ENCODE measurements at regions not wholly inside any gene's neighbourhood (a gene's known extent, or its start where the extent isn't known, plus 50 kb on each side); places are given as distances from the start of the nearest gene placed in this dataset.
"Not testable (repeated sequence)": the region's sequence is repeated elsewhere in the genome, so short reads cannot be mapped to it uniquely, and the experiment has no call there.

GRCh38 chr2:131722256-131722655 lies 194.6 kb downstream of the CCDC74A start:
- H3K9me3 ChIP-seq (ENCODE audit: control insufficient read depth, insufficient read depth, low read length); H3K4me1 ChIP-seq (ENCODE audit: control insufficient read depth, insufficient read depth, low read length); H3K9ac ChIP-seq (ENCODE audit: low read depth, low read length); H3K4me3 ChIP-seq (ENCODE audit: low read depth, low read length); H3K27me3 ChIP-seq (ENCODE audit: control insufficient read depth, insufficient read depth, low read length); H3K36me3 ChIP-seq (ENCODE audit: control insufficient read depth, insufficient read depth, low read length); H3K27ac ChIP-seq (ENCODE audit: low read depth, low read length): not testable (repeated sequence)

GRCh38 chr2:131724019-131724418 lies 196.3 kb downstream of the CCDC74A start:
- no peak overlapping the region for H3K4me3 ChIP-seq (ENCODE audit: low read depth, low read length)

GRCh38 chr2:131728451-131728850 lies 200.8 kb downstream of the CCDC74A start:
- H3K27me3 ChIP-seq (ENCODE audit: control insufficient read depth, insufficient read depth, low read length); H3K9me3 ChIP-seq (ENCODE audit: control insufficient read depth, insufficient read depth, low read length); H3K9ac ChIP-seq (ENCODE audit: low read depth, low read length); H3K27ac ChIP-seq (ENCODE audit: low read depth, low read length); H3K4me1 ChIP-seq (ENCODE audit: control insufficient read depth, insufficient read depth, low read length); H3K4me3 ChIP-seq (ENCODE audit: low read depth, low read length); H3K36me3 ChIP-seq (ENCODE audit: control insufficient read depth, insufficient read depth, low read length): not testable (repeated sequence)

More at GRCh38 chr2:131724019-131724418, 196.3 kb downstream of the CCDC74A start:
- Histone ChIP-seq H3K4me1 (ENCODE audit: control insufficient read depth, insufficient read depth, low read length) (no peaks in the 10 kb centered on the region), H3K36me3 (ENCODE audit: control insufficient read depth, insufficient read depth, low read length) (no peaks in the 10 kb centered on the region), H3K27ac (ENCODE audit: low read depth, low read length) (no peak overlapping the region), H3K9me3 (ENCODE audit: control insufficient read depth, insufficient read depth, low read length) (no peaks in the 10 kb centered on the region), H3K9ac (ENCODE audit: low read depth, low read length) (no peak overlapping the region), H3K27me3 (ENCODE audit: control insufficient read depth, insufficient read depth, low read length) (no peaks in the 10 kb centered on the region)

GRCh38 chr2:131733530-131733929 lies 205.8 kb downstream of the CCDC74A start:
- not testable (repeated sequence) for H3K4me3 ChIP-seq (ENCODE audit: low read depth, low read length); H3K36me3 ChIP-seq (ENCODE audit: control insufficient read depth, insufficient read depth, low read length); H3K4me1 ChIP-seq (ENCODE audit: control insufficient read depth, insufficient read depth, low read length); H3K9ac ChIP-seq (ENCODE audit: low read depth, low read length); H3K27ac ChIP-seq (ENCODE audit: low read depth, low read length); H3K9me3 ChIP-seq (ENCODE audit: control insufficient read depth, insufficient read depth, low read length); H3K27me3 ChIP-seq (ENCODE audit: control insufficient read depth, insufficient read depth, low read length)

- not testable (repeated sequence) for H3K9ac ChIP-seq (ENCODE audit: low read depth, low read length); H3K27ac ChIP-seq (ENCODE audit: low read depth, low read length); H3K9me3 ChIP-seq (ENCODE audit: control insufficient read depth, insufficient read depth, low read length); H3K36me3 ChIP-seq (ENCODE audit: control insufficient read depth, insufficient read depth, low read length); H3K4me1 ChIP-seq (ENCODE audit: control insufficient read depth, insufficient read depth, low read length); H3K4me3 ChIP-seq (ENCODE audit: low read depth, low read length); H3K27me3 ChIP-seq (ENCODE audit: control insufficient read depth, insufficient read depth, low read length)
Measured at GRCh38 chr2:131736406-131736805, 208.7 kb downstream of the CCDC74A start.

GRCh38 chr2:131738533-131738932 lies 210.8 kb downstream of the CCDC74A start:
- H3K27ac ChIP-seq (ENCODE audit: low read depth, low read length); H3K9ac ChIP-seq (ENCODE audit: low read depth, low read length); H3K4me1 ChIP-seq (ENCODE audit: control insufficient read depth, insufficient read depth, low read length); H3K9me3 ChIP-seq (ENCODE audit: control insufficient read depth, insufficient read depth, low read length); H3K4me3 ChIP-seq (ENCODE audit: low read depth, low read length); H3K36me3 ChIP-seq (ENCODE audit: control insufficient read depth, insufficient read depth, low read length); H3K27me3 ChIP-seq (ENCODE audit: control insufficient read depth, insufficient read depth, low read length): not testable (repeated sequence)

GRCh38 chr2:131738996-131739434 lies 211.3 kb downstream of the CCDC74A start:
- not testable (repeated sequence) for H3K9ac ChIP-seq (ENCODE audit: low read depth, low read length); H3K4me1 ChIP-seq (ENCODE audit: control insufficient read depth, insufficient read depth, low read length); H3K27me3 ChIP-seq (ENCODE audit: control insufficient read depth, insufficient read depth, low read length); H3K9me3 ChIP-seq (ENCODE audit: control insufficient read depth, insufficient read depth, low read length); H3K27ac ChIP-seq (ENCODE audit: low read depth, low read length); H3K36me3 ChIP-seq (ENCODE audit: control insufficient read depth, insufficient read depth, low read length); H3K4me3 ChIP-seq (ENCODE audit: low read depth, low read length)

- no peak overlapping the region for H3K27ac ChIP-seq (ENCODE audit: low read depth, low read length)
- H3K9ac ChIP-seq (ENCODE audit: low read depth, low read length): no peak overlapping the region
- no peak overlapping the region for H3K4me3 ChIP-seq (ENCODE audit: low read depth, low read length)
- H3K9me3 ChIP-seq (ENCODE audit: control insufficient read depth, insufficient read depth, low read length): no peaks in the 10 kb centered on the region
- H3K27me3 ChIP-seq (ENCODE audit: control insufficient read depth, insufficient read depth, low read length): no peaks in the 10 kb centered on the region
- H3K4me1 ChIP-seq (ENCODE audit: control insufficient read depth, insufficient read depth, low read length): no peaks in the 10 kb centered on the region
- no peaks in the 10 kb centered on the region for H3K36me3 ChIP-seq (ENCODE audit: control insufficient read depth, insufficient read depth, low read length)
Measured at GRCh38 chr2:131753640-131754561, 226.2 kb downstream of the CCDC74A start.

- Histone ChIP-seq H3K27ac (ENCODE audit: low read depth, low read length) (no peak overlapping the region), H3K9me3 (ENCODE audit: control insufficient read depth, insufficient read depth, low read length) (no peaks in the 10 kb centered on the region), H3K36me3 (ENCODE audit: control insufficient read depth, insufficient read depth, low read length) (no peaks in the 10 kb centered on the region), H3K4me3 (ENCODE audit: low read depth, low read length) (no peak overlapping the region), H3K4me1 (ENCODE audit: control insufficient read depth, insufficient read depth, low read length) (no peaks in the 10 kb centered on the region), H3K9ac (ENCODE audit: low read depth, low read length) (no peak overlapping the region), H3K27me3 (ENCODE audit: control insufficient read depth, insufficient read depth, low read length) (no peaks in the 10 kb centered on the region)
Measured at GRCh38 chr2:131754929-131755720, 227.4 kb downstream of the CCDC74A start.

- no peaks in the 10 kb centered on the region for H3K9me3 ChIP-seq (ENCODE audit: control insufficient read depth, insufficient read depth, low read length)
- no peak overlapping the region for H3K4me3 ChIP-seq (ENCODE audit: low read depth, low read length)
- no peaks in the 10 kb centered on the region for H3K4me1 ChIP-seq (ENCODE audit: control insufficient read depth, insufficient read depth, low read length)
Measured at GRCh38 chr2:131756141-131756907, 228.6 kb downstream of the CCDC74A start.

More at GRCh38 chr2:131756141-131756907, 228.6 kb downstream of the CCDC74A start:
- Histone ChIP-seq H3K36me3 (ENCODE audit: control insufficient read depth, insufficient read depth, low read length) (no peaks in the 10 kb centered on the region), H3K27ac (ENCODE audit: low read depth, low read length) (no peak overlapping the region), H3K9ac (ENCODE audit: low read depth, low read length) (no peak overlapping the region), H3K27me3 (ENCODE audit: control insufficient read depth, insufficient read depth, low read length) (no peaks in the 10 kb centered on the region)

All from HUES48 (cell line).